CD14-positive monocyte (primary cell): ENCODE measurements at regions not wholly inside any gene's neighbourhood (a gene's known extent, or its start where the extent isn't known, plus 50 kb on each side); places are given as distances from the start of the nearest gene placed in this dataset.
"Not testable (repeated sequence)": the region's sequence is repeated elsewhere in the genome, so short reads cannot be mapped to it uniquely, and the experiment has no call there.

Source experiments
- DNase-seq, 3 donors: peaks; one replicate each; pipeline ENCODE4 v3.0.0-alpha.2; 2011 to 2022
- H2AFZ ChIP-seq: 2 replicates; pipeline ENCODE4 v1.6.0; 2012; ENCODE audit warnings: mild to moderate bottlenecking, low read depth, low read length, inconsistent platforms; ENCODE audit not compliant: insufficient read depth, poor library complexity, severe bottlenecking
- H3K27ac ChIP-seq, 2 donors: 1 replicate in 1 of 2; 2 replicates in 1 of 2; pipeline ENCODE4 v1.5.1; 2012 to 2013; ENCODE audit warnings: low read length in 2 of 2, control low read depth in 1 of 2, inconsistent platforms in 1 of 2, low read depth in 1 of 2, mild to moderate bottlenecking in 1 of 2
- H3K27me3 ChIP-seq, 2 donors: one replicate each; pipeline versions ENCODE4 v1.6.0 to v1.6.1; 2011 to 2013; ENCODE audit warnings: low read length in 2 of 2; ENCODE audit not compliant: control insufficient read depth in 2 of 2, insufficient read depth in 2 of 2
- H3K36me3 ChIP-seq, 2 donors: replicated peaks in 1 of 2; 1 replicate in 1 of 2; 2 replicates in 1 of 2; pipeline versions ENCODE4 v1.5.1 to v1.6.1; 2012 to 2013; ENCODE audit warnings: low read length in 2 of 2, control low read depth in 1 of 2, inconsistent platforms in 1 of 2, mild to moderate bottlenecking in 1 of 2; ENCODE audit not compliant: insufficient read depth in 2 of 2, control insufficient read depth in 1 of 2
- H3K4me1 ChIP-seq, 2 donors: 1 replicate in 1 of 2; 2 replicates in 1 of 2; pipeline versions ENCODE4 v1.5.1 to v1.6.1; 2012 to 2013; ENCODE audit warnings: low read length in 2 of 2, control low read depth in 1 of 2, inconsistent platforms in 1 of 2, mild to moderate bottlenecking in 1 of 2, moderate library complexity in 1 of 2; ENCODE audit not compliant: insufficient read depth in 2 of 2, control insufficient read depth in 1 of 2
- H3K4me2 ChIP-seq: replicated peaks from 2 replicates; pipeline ENCODE3; 2012; ENCODE audit warnings: low read length, moderate library complexity, mild to moderate bottlenecking; ENCODE audit not compliant: poor library complexity, severe bottlenecking; ENCODE audit errors: extremely low read depth
- H3K4me3 ChIP-seq, 3 experiments: fragments of 200-600 bp in 1 of 3; sonication (generic) in 1 of 3; replicated peaks in 1 of 3; 1 replicate in 2 of 3; 2 replicates in 1 of 3; pipeline ENCODE4 v1.5.1; 2011 to 2013; ENCODE audit warnings: low read length in 3 of 3, mild to moderate bottlenecking in 3 of 3, control low read depth in 2 of 3, low read depth in 2 of 3, inconsistent platforms in 1 of 3, moderate library complexity in 1 of 3
- H3K79me2 ChIP-seq: 2 replicates; pipeline ENCODE4 v1.6.0; 2012; ENCODE audit warnings: mild to moderate bottlenecking, control low read depth, inconsistent platforms, low read length, moderate library complexity; ENCODE audit not compliant: insufficient read depth
- H3K9ac ChIP-seq: 2 replicates; pipeline ENCODE4 v1.6.0; 2017; ENCODE audit warnings: low read length, mild to moderate bottlenecking; ENCODE audit not compliant: insufficient read depth, poor library complexity, severe bottlenecking
- H3K9me3 ChIP-seq, 2 donors: replicated peaks in 1 of 2; 1 replicate in 1 of 2; 2 replicates in 1 of 2; pipeline versions ENCODE4 v1.5.1 to v1.6.1; 2012 to 2013; ENCODE audit warnings: low read length in 2 of 2, control low read depth in 1 of 2; ENCODE audit not compliant: control insufficient read depth in 1 of 2, insufficient read depth in 1 of 2
- H4K20me1 ChIP-seq: 2 replicates; pipeline ENCODE4 v1.6.0; 2012; ENCODE audit warnings: mild to moderate bottlenecking, low read length, control low read depth, moderate library complexity; ENCODE audit not compliant: insufficient read depth
- H3K27ac Mint-ChIP-seq, 7 donors: one replicate each; pipeline ENCODE4 v1.8.0; 2020; ENCODE audit warnings: mild to moderate bottlenecking in 7 of 7, mixed read lengths in 7 of 7, moderate library complexity in 6 of 7, inconsistent platforms in 2 of 7
- H3K27me3 Mint-ChIP-seq, 3 donors: one replicate each; pipeline ENCODE4 v1.8.0; 2021 to 2022; ENCODE audit warnings: low read depth in 3 of 3, mild to moderate bottlenecking in 3 of 3, mixed read lengths in 3 of 3, moderate library complexity in 3 of 3, inconsistent platforms in 1 of 3
- H3K36me3 Mint-ChIP-seq, 2 donors: one replicate each; pipeline ENCODE4 v1.8.0; 2020; ENCODE audit warnings: mixed read lengths in 2 of 2, inconsistent platforms in 1 of 2, mild to moderate bottlenecking in 1 of 2
- H3K4me1 Mint-ChIP-seq: one replicate; pipeline ENCODE4 v1.8.0; 2020; ENCODE audit warnings: mild to moderate bottlenecking, mixed read lengths
- H3K4me3 Mint-ChIP-seq, 2 donors: one replicate each; pipeline ENCODE4 v1.8.0; 2020; ENCODE audit warnings: mild to moderate bottlenecking in 2 of 2, mixed read lengths in 2 of 2, moderate library complexity in 1 of 2
- H3K9me3 Mint-ChIP-seq, 7 donors: one replicate each; pipeline ENCODE4 v1.8.0; 2020 to 2022; ENCODE audit warnings: mixed read lengths in 7 of 7, mild to moderate bottlenecking in 6 of 7, moderate library complexity in 6 of 7, inconsistent platforms in 2 of 7
- whole genome bisulfite sequencing: methylation state at CpG from one replicate; pipeline ENCODE4 v1.1.5; 2013; ENCODE audit warnings: missing lambda C conversion rate; ENCODE audit not compliant: insufficient coverage; 5-methylcytosine and 5-hydroxymethylcytosine counted together
- intact Hi-C, 2 donors: fragments of 100-400 bp; cut with micrococcal nuclease; formaldehyde crosslinking; loops; one replicate each; pipeline versions ENCODE4 v1.15.0 to v1.15.1; 2023
- TF ChIP-seq, protein P1 (sequence below): fragments of 200-600 bp; IDR thresholded peaks from one replicate; pipeline ENCODE4 v1.8.0; 2022; ENCODE audit warnings: antibody characterized with exemption, mild to moderate bottlenecking

DNA sequence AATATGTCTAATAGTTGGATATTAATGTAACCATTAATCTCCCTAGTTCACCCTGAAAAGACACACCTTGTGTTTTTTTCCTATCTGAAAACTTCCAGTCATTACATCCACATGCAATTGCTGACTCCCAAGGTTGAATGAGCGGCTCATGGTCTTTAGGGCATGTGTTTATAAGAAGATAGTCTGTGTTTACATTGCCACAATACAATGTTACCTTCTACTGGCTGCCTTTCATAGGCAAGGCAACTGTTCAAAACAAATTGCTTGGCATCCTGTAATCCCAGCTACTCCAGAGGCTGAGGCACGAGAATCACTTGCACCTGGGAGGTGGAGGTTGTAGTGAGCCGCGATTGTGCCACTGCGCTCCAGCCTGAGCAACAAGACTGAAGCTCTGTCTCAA is 52.6 kb upstream of the GPCPD1 start:
- Histone ChIP-seq H2AFZ (no peak overlapping the region), H3K9ac (no peak overlapping the region), H3K4me3 (no peak overlapping the region), H3K79me2 (no peaks in the 10 kb centered on the region), H3K27ac (no peak overlapping the region), H3K36me3 (no peaks in the 10 kb centered on the region), H3K27me3 (no peaks in the 10 kb centered on the region), H3K4me1 (peaks cover 48 to 57% of the 10 kb centered on the region in 2 donors), H3K4me2 (no peak overlapping the region), H3K9me3 (no peaks in the 10 kb centered on the region), H4K20me1 (no peaks in the 10 kb centered on the region)
- no peak overlapping the region for H3K4me3 Mint-ChIP-seq
- H3K27ac Mint-ChIP-seq, result no peak overlapping the region
- no peak for DNase-seq
- H3K9me3 Mint-ChIP-seq, result no peaks in the 10 kb centered on the region
- intact Hi-C loops, result no loop called here
- WGBS, result no CpG with 5 or more reads among the region's 5 CpGs
- peaks cover 51% of the 10 kb centered on the region for H3K4me1 Mint-ChIP-seq
- TF ChIP-seq, protein P1, sequence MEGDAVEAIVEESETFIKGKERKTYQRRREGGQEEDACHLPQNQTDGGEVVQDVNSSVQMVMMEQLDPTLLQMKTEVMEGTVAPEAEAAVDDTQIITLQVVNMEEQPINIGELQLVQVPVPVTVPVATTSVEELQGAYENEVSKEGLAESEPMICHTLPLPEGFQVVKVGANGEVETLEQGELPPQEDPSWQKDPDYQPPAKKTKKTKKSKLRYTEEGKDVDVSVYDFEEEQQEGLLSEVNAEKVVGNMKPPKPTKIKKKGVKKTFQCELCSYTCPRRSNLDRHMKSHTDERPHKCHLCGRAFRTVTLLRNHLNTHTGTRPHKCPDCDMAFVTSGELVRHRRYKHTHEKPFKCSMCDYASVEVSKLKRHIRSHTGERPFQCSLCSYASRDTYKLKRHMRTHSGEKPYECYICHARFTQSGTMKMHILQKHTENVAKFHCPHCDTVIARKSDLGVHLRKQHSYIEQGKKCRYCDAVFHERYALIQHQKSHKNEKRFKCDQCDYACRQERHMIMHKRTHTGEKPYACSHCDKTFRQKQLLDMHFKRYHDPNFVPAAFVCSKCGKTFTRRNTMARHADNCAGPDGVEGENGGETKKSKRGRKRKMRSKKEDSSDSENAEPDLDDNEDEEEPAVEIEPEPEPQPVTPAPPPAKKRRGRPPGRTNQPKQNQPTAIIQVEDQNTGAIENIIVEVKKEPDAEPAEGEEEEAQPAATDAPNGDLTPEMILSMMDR, result no peak
- H3K27me3 Mint-ChIP-seq, result peaks cover 0 to 2% (median 0%) of the 10 kb centered on the region in 3 donors
- H3K36me3 Mint-ChIP-seq, result no peaks in the 10 kb centered on the region

DNA sequence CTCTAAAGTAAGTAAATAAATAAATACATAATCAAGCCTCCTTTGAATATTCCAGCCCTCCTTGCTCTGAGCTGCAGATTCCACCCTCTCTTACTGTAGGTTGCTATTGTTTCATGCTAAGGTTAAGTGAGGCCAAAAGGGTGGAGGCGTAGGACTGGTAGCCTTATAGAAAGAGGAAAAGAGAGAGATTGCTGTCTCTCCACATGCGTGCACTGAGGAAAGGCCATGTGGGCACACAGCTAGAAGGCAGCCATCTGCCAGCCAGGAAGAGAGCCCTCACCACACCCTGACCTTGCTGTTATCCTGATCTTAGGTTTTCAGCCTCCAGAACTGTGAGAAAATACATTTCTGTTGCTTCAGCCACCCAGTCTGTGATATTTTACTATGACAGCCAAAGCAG is 52.0 kb upstream of the GPCPD1 start:
- H3K4me1 Mint-ChIP-seq, result peaks cover 51% of the 10 kb centered on the region
- H3K27me3 Mint-ChIP-seq, result peaks cover 0 to 2% (median 0%) of the 10 kb centered on the region in 3 donors
- peak overlapping the region in 5 of 7 donors; percentile 69 to 88 (median 81) for H3K27ac Mint-ChIP-seq
- no peaks in the 10 kb centered on the region for H3K27me3 ChIP-seq
- H3K4me3 ChIP-seq, result no peak overlapping the region
- H3K27ac ChIP-seq, result peak overlapping the region; percentile 33 to 55
- no peak overlapping the region for H3K4me3 Mint-ChIP-seq
- H2AFZ ChIP-seq, result peak overlapping the region; percentile 64
- no peak overlapping the region for H3K4me2 ChIP-seq
- DNase-seq, result peak in 1 of 3 donors; percentile 48
- WGBS, result no CpG with 5 or more reads among the region's 2 CpGs
- H3K4me1 ChIP-seq, result peaks cover 50 to 58% of the 10 kb centered on the region in 2 donors
- no peaks in the 10 kb centered on the region for H3K9me3 Mint-ChIP-seq
- no peaks in the 10 kb centered on the region for H4K20me1 ChIP-seq
- H3K9ac ChIP-seq, result no peak overlapping the region
- no peaks in the 10 kb centered on the region for H3K36me3 ChIP-seq
- no peaks in the 10 kb centered on the region for H3K79me2 ChIP-seq
- no peaks in the 10 kb centered on the region for H3K9me3 ChIP-seq
- H3K36me3 Mint-ChIP-seq, result no peaks in the 10 kb centered on the region
- intact Hi-C loops, result no loop called here
- TF ChIP-seq, protein P1, result no peak

DNA sequence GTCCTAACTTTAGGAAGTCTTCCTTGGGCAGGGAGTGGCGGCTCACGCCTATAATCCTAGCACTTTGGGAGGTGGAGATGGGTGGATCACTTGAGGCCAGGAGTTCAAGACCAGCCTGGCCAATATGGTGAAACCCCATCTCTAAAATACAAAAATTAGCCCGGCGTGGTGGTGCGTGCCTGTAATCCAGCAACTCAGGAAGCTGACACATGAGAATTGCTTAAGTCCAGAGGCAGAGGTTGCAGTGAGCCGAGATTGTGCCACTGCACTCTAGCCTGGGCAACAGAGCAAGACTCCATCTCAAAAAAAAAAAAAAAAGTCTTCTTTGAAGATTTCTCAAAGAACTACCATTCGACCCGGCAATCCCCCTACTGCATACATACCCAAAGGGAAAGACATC is 50.0 kb upstream of the GPCPD1 start:
- Mint-ChIP-seq H3K4me1 (peaks cover 71% of the 10 kb centered on the region), H3K27ac (peak overlapping the region; percentile 90 to 100 (median 98))
- H2AFZ ChIP-seq, H3K36me3 Mint-ChIP-seq, H3K4me2 ChIP-seq, H3K79me2 ChIP-seq, H3K4me3 Mint-ChIP-seq, H4K20me1 ChIP-seq, H3K9ac ChIP-seq, H3K27me3 Mint-ChIP-seq, H3K4me3 ChIP-seq, H3K36me3 ChIP-seq, H3K27me3 ChIP-seq, H3K9me3 Mint-ChIP-seq, H3K9me3 ChIP-seq: not testable (repeated sequence)
- H3K4me1 ChIP-seq, result peaks cover 70 to 78% of the 10 kb centered on the region in 2 donors
- H3K27ac ChIP-seq, result peak overlapping the region; percentile 39 to 97
- intact Hi-C loops, result loop anchor here in 1 of 2 donors (1.0 kb wide), 1 partner anchor 11 kb away; no protein-coding TSS in a partner anchor
- DNase-seq, result peak; percentile 57 to 80 (median 75)
- WGBS, result 0% methylated on average over 1 of the region's 8 CpGs
